HepG2 (cell line): ENCODE measurements at regions not wholly inside any gene's neighbourhood (a gene's known extent, or its start where the extent isn't known, plus 50 kb on each side); places are given as distances from the start of the nearest gene placed in this dataset.

ENCODE experiments used
- ATAC-seq: fragments of 200-7000 bp; cut with Tn5 transposase; 3 replicates; pipeline ENCODE4 v1.9.1; 2020; ENCODE audit warnings: mild to moderate bottlenecking, moderate library complexity
- BruUV-seq: library from RNA; stranded (reverse); fragments of 400-500 nt; replicated peaks from 2 replicates; lab custom pipeline; 2021; lab: Mats Ljungman, UMichigan
- CTCF ChIA-PET: fragments of 300-600 bp; formaldehyde crosslinking; extraction: SDS; loops from one replicate; lab custom pipeline; 2021; ENCODE audit warnings: low total read pairs, inconsistent platforms, low intra/inter-chr PET ratio; lab: Yijun Ruan, JAX
- POLR2A ChIA-PET: fragments of 350-600 bp; sonication (Branson Sonifier 250); formaldehyde crosslinking; loops from one replicate; lab custom pipeline; 2020; ENCODE audit warnings: antibody characterized with exemption, inconsistent platforms; lab: Yijun Ruan, JAX
- DNase-seq: peaks from one replicate; pipeline ENCODE4 v3.0.0-alpha.2; 2015; ENCODE audit warnings: low spot score
- FAIRE-seq: peaks from 3 replicates; lab custom pipeline; 2011; peaks lifted over from hg19 to GRCh38; lab: Jason Lieb, UNC
- H2AFZ ChIP-seq: one replicate; pipeline ENCODE4 v1.6.1; 2011; ENCODE audit warnings: low read length, inconsistent platforms
- H3K27ac ChIP-seq: fragments of 300-600 bp; 3 replicates; pipeline ENCODE4 v1.8.0; 2011; ENCODE audit warnings: mixed run types, mild to moderate bottlenecking, mixed read lengths, low read length, inconsistent platforms; ENCODE audit not compliant: insufficient read depth; ENCODE audit errors: extremely low read length
- H3K27me3 ChIP-seq, 2 experiments: fragments of 200-600 bp in 1 of 2; 2 replicates in 1 of 2; 3 replicates in 1 of 2; pipeline versions ENCODE4 v1.6.0 to v1.8.0; 2011; ENCODE audit warnings: low read length in 2 of 2, mild to moderate bottlenecking in 2 of 2, moderate library complexity in 2 of 2, inconsistent platforms in 1 of 2; ENCODE audit not compliant: insufficient read depth in 2 of 2, control insufficient read depth in 1 of 2
- H3K36me3 ChIP-seq, 2 experiments: fragments of 200-600 bp in 1 of 2; replicated peaks in 1 of 2; 2 replicates in 1 of 2; 3 replicates in 1 of 2; pipeline versions ENCODE4 v1.5.1 to v1.8.0; 2011; ENCODE audit warnings: low read length in 2 of 2, inconsistent platforms in 1 of 2; ENCODE audit not compliant: insufficient read depth in 2 of 2, control insufficient read depth in 1 of 2
- H3K4me1 ChIP-seq: 2 replicates; pipeline ENCODE4 v1.5.1; 2012; ENCODE audit warnings: low read length, inconsistent platforms; ENCODE audit not compliant: insufficient read depth
- H3K4me2 ChIP-seq: 2 replicates; pipeline ENCODE4 v1.6.0; 2011; ENCODE audit warnings: low read depth, low read length, inconsistent platforms
- H3K4me3 ChIP-seq, 3 experiments: fragments of 200-600 bp in 1 of 3; sonication (generic), shearing (Covaris generic) in 1 of 3; replicated peaks in 1 of 3; 2 replicates each; pipeline ENCODE4 v1.5.1; 2011 to 2016; ENCODE audit warnings: low read length in 3 of 3, inconsistent platforms in 2 of 3, low read depth in 2 of 3, mild to moderate bottlenecking in 2 of 3, control low read depth in 1 of 3, mixed read lengths in 1 of 3; ENCODE audit not compliant: insufficient read depth in 1 of 3
- H3K79me2 ChIP-seq: one replicate; pipeline ENCODE4 v1.6.1; 2011; ENCODE audit warnings: low read length, inconsistent platforms; ENCODE audit not compliant: insufficient read depth
- H3K9ac ChIP-seq: 2 replicates; pipeline ENCODE4 v1.6.0; 2011; ENCODE audit warnings: mild to moderate bottlenecking, low read depth, low read length, inconsistent platforms; ENCODE audit not compliant: insufficient read depth
- H3K9me3 ChIP-seq: 2 replicates; pipeline ENCODE4 v1.5.1; 2012; ENCODE audit warnings: mild to moderate bottlenecking, low read length
- H4K20me1 ChIP-seq: 2 replicates; pipeline ENCODE4 v1.6.0; 2011; ENCODE audit warnings: inconsistent platforms, mild to moderate bottlenecking, low read length, moderate library complexity; ENCODE audit not compliant: insufficient read depth
- CSRNP2 ChIP-seq: sonication (generic); formaldehyde crosslinking; conservative IDR thresholded peaks from 2 replicates; pipeline ENCODE4 v1.8.0; 2022; ENCODE audit warnings: low read depth, missing genetic modification reagents
- ELF4 ChIP-seq: sonication (generic); formaldehyde crosslinking; IDR thresholded peaks from 2 replicates; pipeline ENCODE4 v1.5.0; 2020; ENCODE audit warnings: missing genetic modification reagents, mild to moderate bottlenecking, moderate library complexity, borderline replicate concordance
- HCFC1 ChIP-seq: fragments of 150-350 bp; IDR thresholded peaks from 2 replicates; pipeline ENCODE4 v1.6.1; 2014; ENCODE audit warnings: low read depth, low read length
- HOMEZ ChIP-seq: IDR thresholded peaks from 2 replicates; pipeline ENCODE4 v1.6.1; 2016; ENCODE audit warnings: low read depth
- KDM2A ChIP-seq: sonication (generic); formaldehyde crosslinking; IDR thresholded peaks from 2 replicates; pipeline ENCODE4 v1.4.0; 2020; ENCODE audit warnings: low read depth, missing genetic modification reagents, borderline replicate concordance
- SP140L ChIP-seq: sonication (generic); formaldehyde crosslinking; IDR thresholded peaks from 2 replicates; pipeline ENCODE4 v1.4.0; 2020; ENCODE audit warnings: missing genetic modification reagents, borderline replicate concordance
- ZFY ChIP-seq: sonication (generic); formaldehyde crosslinking; IDR thresholded peaks from 2 replicates; pipeline ENCODE4 v1.4.0; 2020; ENCODE audit warnings: missing genetic modification reagents
- ZNF362 ChIP-seq: sonication (generic); formaldehyde crosslinking; IDR thresholded peaks from 2 replicates; pipeline ENCODE4 v1.4.0; 2020; ENCODE audit warnings: missing genetic modification reagents, mild to moderate bottlenecking, borderline replicate concordance
- ZNF382 ChIP-seq: sonication (generic); formaldehyde crosslinking; IDR thresholded peaks from 2 replicates; pipeline ENCODE4 v1.5.0; 2020; ENCODE audit warnings: missing genetic modification reagents, mild to moderate bottlenecking, borderline replicate concordance
- ZNF580 ChIP-seq: IDR thresholded peaks from 2 replicates; pipeline ENCODE4 v1.6.1; 2016; ENCODE audit warnings: low read depth, borderline replicate concordance
- ZNF761 ChIP-seq: sonication (generic); formaldehyde crosslinking; conservative IDR thresholded peaks from 2 replicates; pipeline ENCODE4 v1.4.0; 2020; ENCODE audit warnings: mild to moderate bottlenecking, missing genetic modification reagents
- ZNF800 ChIP-seq: sonication (generic); formaldehyde crosslinking; IDR thresholded peaks from 2 replicates; pipeline ENCODE4 v1.4.0; 2020; ENCODE audit warnings: missing genetic modification reagents
- ZSCAN22 ChIP-seq: sonication (generic); formaldehyde crosslinking; IDR thresholded peaks from 2 replicates; pipeline ENCODE4 v1.4.0; 2020; ENCODE audit warnings: mild to moderate bottlenecking, missing genetic modification reagents
- WGBS: methylation state at CpG from one replicate; pipeline ENCODE4 v1.1.6; 2017; ENCODE audit warnings: low lambda C conversion rate; 5-methylcytosine and 5-hydroxymethylcytosine counted together
- in situ Hi-C: cut with HindIII; loops from 2 replicates; pipeline ENCODE4 v1.10.0; 2017; ENCODE audit warnings: low pct_unique_long_range_greater_than_20kb; ENCODE audit not compliant: extremely low pct_ligation_motif_present
- intact Hi-C: fragments of 100-400 bp; cut with micrococcal nuclease; formaldehyde crosslinking; loops from one replicate; pipeline ENCODE4 v1.10.0; 2022; ENCODE audit not compliant: unreplicated experiment

GRCh38 chr6:148689168-148689567, 57.7 kb upstream of the UST start (continued):
- TF ChIP-seq ZNF362 (CRISPR knock-in tag) (no peak), HCFC1 (no peak), CSRNP2 (no peak), ZNF761 (no peak), HOMEZ (no peak)

DNA sequence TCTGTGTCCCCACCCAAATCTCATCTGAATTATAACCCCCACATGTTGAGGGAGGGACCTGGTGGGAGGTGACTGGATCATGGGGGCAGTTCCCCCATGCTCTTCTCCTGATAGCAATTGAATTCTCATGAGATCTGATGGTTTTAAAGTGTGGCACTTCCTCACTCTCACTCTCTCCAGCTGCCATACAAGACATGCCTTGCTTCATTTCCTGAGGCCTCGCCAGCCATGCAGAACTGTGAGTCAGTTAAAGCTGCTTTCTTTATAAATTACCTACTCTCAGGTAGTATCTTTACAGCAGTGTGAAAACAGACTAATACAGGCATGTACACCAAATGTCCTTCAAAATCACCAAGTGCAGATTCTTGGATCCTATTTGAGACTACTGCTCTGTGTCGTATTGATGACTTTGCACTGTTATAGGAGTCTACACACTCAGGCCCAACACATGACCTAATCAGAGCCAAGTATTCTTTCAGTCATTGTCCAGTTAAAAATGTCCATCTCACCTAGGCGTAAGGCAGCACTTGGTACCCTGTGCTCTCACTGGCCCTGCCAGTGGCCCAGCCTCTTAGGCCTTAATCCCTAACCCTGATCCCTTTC, 52.8 kb upstream of the UST start:
- DNase-seq: no peak
- Histone ChIP-seq H3K4me2 (no peak overlapping the region), H4K20me1 (no peaks in the 10 kb centered on the region), H3K9me3 (no peaks in the 10 kb centered on the region), H3K79me2 (no peaks in the 10 kb centered on the region), H2AFZ (no peak overlapping the region), H3K27ac (no peak overlapping the region)
- CTCF ChIA-PET: no interaction called here
- intact Hi-C loops: no loop called here
- TF ChIP-seq ELF4 (CRISPR knock-in tag) (no peak), ZSCAN22 (CRISPR knock-in tag) (no peak), ZNF382 (CRISPR knock-in tag) (no peak), ZNF580 (CRISPR knock-in tag) (no peak), ZNF800 (CRISPR knock-in tag) (no peak), SP140L (CRISPR knock-in tag) (no peak), ZFY (CRISPR knock-in tag) (no peak), KDM2A (CRISPR knock-in tag) (no peak)
- TF ChIP-seq, all 625 proteins: peak for 0
- no peaks in the 10 kb centered on the region for H3K36me3 ChIP-seq
- ATAC-seq (no peak), FAIRE-seq (no peak)
- H3K27me3 ChIP-seq: no peaks in the 10 kb centered on the region
- BruUV-seq: no TSS peak
- POLR2A ChIA-PET: no interaction called here
- H3K9ac ChIP-seq: no peak overlapping the region
- in situ Hi-C loops: no loop called here
- no peaks in the 10 kb centered on the region for H3K4me1 ChIP-seq
- H3K4me3 ChIP-seq: no peak overlapping the region
- WGBS: 10% methylated on average over 3 of the region's 3 CpGs
